ENCODE measurements at regions not wholly inside any gene's neighbourhood (a gene's known extent, or its start where the extent isn't known, plus 50 kb on each side); places are given as distances from the start of the nearest gene placed in this dataset.

DNA sequence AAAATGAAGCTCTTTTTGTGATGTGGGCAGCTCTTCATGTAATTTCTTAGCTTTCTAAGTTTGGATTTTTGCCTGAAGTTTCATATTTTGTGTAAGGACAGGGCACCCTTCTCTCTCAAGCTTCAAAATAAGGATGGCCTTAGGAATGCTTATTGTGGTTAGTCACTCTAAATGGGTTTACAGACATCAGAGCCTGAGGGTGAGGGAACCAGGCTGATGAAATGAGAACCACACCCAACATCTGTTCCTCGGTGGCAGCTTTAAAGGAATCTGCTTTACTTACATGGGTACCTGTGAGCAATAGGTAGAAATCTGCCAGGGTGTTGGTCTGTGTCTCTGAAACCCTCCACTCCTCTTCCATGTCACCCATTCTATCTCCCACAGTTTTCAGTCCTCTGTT lies 174.3 kb downstream of the EMX2 start:
- DNase-seq (ENCODE audit: low spot score) = no peak

- no peak for DNase-seq (ENCODE audit: low spot score)
Measured at GRCh38 chr10:117718986-117719920, 176.7 kb downstream of the EMX2 start.

GRCh38 chr10:117720931-117721835 lies 178.6 kb downstream of the EMX2 start:
- peak; percentile 82 for DNase-seq (ENCODE audit: low spot score)

DNA sequence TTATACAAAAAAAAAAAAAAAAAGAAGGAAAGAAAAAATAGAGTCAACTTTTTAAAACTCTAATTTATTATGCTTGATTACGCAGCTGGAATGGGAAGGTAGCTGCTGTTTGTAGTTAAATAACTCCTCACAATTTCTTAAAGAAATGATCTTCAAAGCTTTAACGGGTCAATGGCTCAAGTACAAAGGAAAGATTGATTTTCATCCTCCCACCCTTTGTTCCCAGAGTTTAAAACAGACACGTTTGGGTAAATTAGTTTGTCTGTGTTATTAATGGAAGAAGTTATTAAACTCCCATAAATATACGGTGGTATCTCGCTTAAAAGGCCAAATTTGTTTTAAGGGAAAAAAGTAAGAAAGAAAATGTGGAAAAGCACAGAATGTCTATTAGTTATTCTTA lies 179.3 kb downstream of the EMX2 start:
- DNase-seq (ENCODE audit: low spot score) = no peak

DNA sequence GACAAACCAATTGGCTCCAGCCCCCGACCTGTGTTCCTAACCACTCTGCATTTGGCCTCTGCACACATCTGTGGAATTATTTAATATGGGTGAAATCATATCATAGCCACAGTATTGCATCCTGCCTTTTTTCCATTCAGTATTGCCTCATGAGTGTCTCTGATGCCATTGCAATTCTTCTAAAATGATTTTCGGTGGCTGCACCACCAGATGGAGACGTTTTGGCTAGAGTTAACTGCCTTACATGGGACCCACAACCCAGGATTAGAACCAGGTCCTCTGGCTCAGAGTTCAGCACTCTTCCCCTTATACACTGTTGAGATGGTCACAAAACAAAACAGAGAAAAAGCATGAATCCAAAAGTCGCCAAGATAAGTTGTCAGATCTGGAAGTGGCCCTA lies 180.8 kb downstream of the EMX2 start:
- DNase-seq (ENCODE audit: low spot score) = no peak

- DNase-seq (ENCODE audit: low spot score) = no peak
Measured at GRCh38 chr10:117725993-117726392, 183.4 kb downstream of the EMX2 start.

GRCh38 chr10:117726596-117727295 lies 184.2 kb downstream of the EMX2 start:
- DNase-seq (ENCODE audit: low spot score) = no peak

DNA sequence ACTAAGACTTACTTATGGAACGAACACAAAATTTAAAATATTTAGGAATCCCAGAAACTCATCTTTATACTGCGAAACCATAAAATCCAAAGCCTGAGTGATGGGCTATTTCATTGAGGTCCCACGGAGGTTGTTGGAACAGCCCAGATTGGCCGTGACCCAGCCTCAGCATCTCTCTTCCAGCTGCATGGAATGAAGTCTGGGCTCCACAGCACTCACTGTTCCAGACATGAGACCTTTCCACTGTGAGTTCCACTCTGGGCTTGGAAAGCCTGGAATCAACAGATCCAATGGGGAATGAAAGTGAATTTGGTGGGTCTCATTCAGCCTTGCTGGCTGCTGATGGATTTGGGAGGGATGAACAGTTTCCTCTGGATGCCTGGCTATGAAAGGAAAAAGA lies 184.9 kb downstream of the EMX2 start:
- DNase-seq (ENCODE audit: low spot score) = no peak

DNA sequence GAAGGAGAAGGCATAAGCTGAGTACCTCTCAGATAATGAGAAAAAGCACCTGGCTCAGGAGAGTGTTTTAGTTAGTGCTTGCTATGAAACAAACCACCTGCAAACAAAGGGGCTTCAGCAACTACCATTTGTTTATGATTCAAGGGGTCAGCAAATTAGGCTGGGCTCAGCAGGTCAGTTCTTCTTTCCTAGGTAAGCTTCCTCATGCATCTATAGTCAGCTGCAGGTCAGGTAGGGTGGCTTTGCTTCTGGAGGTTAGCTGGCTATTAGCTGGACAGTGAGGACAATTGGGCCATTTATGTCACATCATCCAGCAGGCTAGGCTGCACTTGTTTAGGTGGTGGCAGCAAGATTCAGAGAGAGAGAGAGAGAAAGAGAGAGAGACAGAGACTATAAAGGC lies 185.5 kb downstream of the EMX2 start:
- no peak for DNase-seq (ENCODE audit: low spot score)

- DNase-seq (ENCODE audit: low spot score) = no peak
Measured at GRCh38 chr10:117729156-117729555, 186.6 kb downstream of the EMX2 start.

- DNase-seq (ENCODE audit: low spot score) = no peak
Measured at GRCh38 chr10:117731121-117731791, 188.7 kb downstream of the EMX2 start.

DNA sequence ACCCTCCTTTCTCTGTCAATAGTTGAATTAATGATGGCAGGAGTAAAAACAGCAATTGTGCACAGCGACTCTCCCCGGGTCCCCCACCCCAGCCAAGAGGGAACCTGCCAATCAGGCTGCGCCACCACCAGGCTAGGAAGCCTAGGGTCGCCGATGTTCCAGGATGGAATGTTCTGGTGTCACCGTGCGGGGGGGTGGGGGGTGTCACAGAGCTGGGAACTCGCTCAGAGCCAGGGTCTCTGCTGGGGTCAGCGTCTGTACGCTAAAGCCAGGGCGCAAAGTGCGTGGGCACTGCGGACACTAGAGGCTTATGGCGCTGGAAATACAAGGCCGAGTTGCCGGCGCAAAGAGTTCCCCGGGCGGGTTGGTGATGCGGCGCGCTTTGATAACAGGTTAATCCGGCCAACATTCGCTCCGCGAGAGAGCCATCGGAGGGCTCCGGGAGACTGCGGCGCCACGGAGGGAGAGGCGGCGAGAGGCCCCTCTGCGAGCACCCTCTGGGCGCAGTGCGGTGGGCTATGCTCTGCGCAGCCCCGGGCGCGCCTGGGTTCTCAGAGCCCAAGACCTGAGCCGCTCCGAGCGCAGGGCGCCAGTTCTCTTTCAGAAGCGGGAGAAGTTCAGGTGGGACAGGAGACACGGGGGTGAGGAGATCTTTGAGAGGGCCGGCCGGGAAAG lies 192.3 kb downstream of the EMX2 start:
- peak; percentile 47 for DNase-seq (ENCODE audit: low spot score)

GRCh38 chr10:117736655-117737054 lies 194.1 kb downstream of the EMX2 start:
- peak; percentile 36 for DNase-seq (ENCODE audit: low spot score)

- DNase-seq (ENCODE audit: low spot score) = no peak
Measured at GRCh38 chr10:117740088-117740487, 197.5 kb downstream of the EMX2 start.

- no peak for DNase-seq (ENCODE audit: low spot score)
Measured at GRCh38 chr10:117740691-117741222, 198.2 kb downstream of the EMX2 start.

GRCh38 chr10:117741524-117741923 lies 199.0 kb downstream of the EMX2 start:
- no peak for DNase-seq (ENCODE audit: low spot score)

GRCh38 chr10:117743509-117743908 lies 201.0 kb downstream of the EMX2 start:
- no peak for DNase-seq (ENCODE audit: low spot score)

DNA sequence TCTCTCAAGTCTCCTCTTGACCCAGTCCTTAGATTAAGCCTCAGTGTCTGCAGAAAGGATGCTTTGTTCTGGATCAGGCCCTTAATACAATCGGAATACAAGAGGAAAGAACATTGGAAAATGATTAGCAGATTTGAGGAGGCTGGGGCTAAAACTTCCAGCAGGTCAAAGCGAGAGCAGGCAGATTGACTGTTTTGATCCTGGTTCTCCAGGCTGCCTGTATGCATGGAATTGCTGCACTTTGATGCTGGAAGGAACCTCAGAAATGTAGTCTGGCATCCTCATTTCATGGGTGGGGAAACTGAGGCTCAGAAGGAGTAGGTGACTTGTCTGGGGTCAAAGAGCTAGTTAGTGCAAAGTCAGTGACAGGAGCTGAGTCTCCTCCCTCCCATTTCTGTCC lies 202.8 kb downstream of the EMX2 start:
- no peak for DNase-seq (ENCODE audit: low spot score)

DNA sequence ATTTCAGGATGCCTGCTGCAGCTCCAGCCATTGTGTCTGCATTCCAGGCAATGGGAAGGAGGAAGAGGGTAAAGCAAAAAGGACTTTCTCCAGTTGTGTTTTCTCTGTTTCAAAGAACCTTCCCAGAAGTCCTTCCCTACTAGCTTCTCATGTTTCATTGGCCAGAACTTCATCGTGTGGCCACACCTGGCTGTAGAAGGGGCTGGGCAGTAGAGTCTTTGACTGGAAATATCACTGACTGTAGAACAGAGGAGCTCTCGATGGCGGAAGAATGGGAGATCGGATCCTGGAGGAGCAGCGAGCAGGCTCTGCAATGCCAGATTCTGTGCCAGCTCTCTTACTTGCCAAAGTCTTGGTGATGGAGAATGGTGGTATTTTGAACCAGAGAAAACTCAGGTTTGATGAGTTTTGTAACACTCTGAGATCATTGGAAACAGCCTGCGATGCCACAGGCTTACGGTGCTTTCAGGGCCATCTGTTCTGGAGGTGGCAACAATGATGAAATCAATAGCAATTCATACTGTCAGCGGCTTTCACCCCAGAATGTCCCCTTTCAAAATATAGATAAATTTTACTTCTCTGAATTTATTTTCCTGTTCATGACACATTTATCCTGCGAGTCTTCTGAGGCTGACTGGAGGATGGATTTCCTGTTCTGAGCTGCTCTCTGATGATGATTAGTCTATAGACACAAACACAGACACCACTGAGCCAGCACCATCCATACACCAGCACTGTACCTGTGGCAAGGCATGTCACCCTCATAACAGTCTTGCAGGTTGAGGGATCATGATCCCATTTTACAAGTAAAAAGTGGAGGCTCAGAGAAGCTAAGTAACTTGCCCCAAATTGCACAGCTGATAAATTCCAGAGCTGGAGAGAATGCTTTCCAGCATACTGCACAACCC lies 204.2 kb downstream of the EMX2 start:
- DNase-seq (ENCODE audit: low spot score) = no peak

DNA sequence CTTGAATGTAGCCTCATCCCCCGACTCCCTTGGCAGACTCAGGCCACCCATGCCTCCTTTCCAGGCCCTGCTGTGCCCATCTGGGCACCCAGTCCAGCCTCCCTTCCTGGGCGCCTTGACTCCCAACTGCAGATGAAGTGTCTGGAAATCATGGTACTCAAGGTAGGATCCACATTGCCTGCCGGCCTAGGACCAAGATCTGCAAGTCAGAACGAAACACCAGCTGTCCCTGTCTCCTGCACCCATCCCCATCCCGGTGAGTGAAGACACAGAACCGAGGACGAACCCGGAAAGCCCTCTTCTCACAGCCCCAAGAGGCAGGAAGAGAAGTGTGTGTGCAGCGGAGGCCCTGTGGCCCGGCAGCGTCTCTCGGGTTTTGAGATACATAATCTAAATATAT lies 205.1 kb downstream of the EMX2 start:
- no peak for DNase-seq (ENCODE audit: low spot score)
